ENCODE measurements at regions not wholly inside any gene's neighbourhood (a gene's known extent, or its start where the extent isn't known, plus 50 kb on each side); places are given as distances from the start of the nearest gene placed in this dataset.

- TF ChIP-seq ZNF512B (CRISPR knock-in tag; IDR thresholded peaks at IDR 0.05; ENCODE audit: borderline replicate concordance) (peak; percentile 98; the same call in 1 of the 2 replicates), ATF7-NPFF (CRISPR knock-in tag; IDR thresholded peaks at IDR 0.05; ENCODE audit: low read depth) (no peak), HMGXB4 (CRISPR knock-in tag; IDR thresholded peaks at IDR 0.05; ENCODE audit: borderline replicate concordance in 1 of 2, low read depth in 1 of 2) (peak in 1 of 2 experiments; percentile 55; a peak in 1 of 4 replicates), GABPA (IDR thresholded peaks at IDR 0.05; ENCODE audit: low read depth, low read length) (no peak), GABPA (CRISPR knock-in tag; IDR thresholded peaks at IDR 0.05; ENCODE audit: low read depth) (peak; percentile 22; the same call in 1 of the 2 replicates), ZNF792 (CRISPR knock-in tag; IDR thresholded peaks at IDR 0.05) (peak; percentile 68), YEATS4 (CRISPR knock-in tag; IDR thresholded peaks at IDR 0.05; ENCODE audit: borderline replicate concordance) (no peak), PHF8 (CRISPR knock-in tag; IDR thresholded peaks at IDR 0.05) (0 out of 2 replicates have a peak, but pooled peaks have one; percentile 23), SP2 (CRISPR knock-in tag; IDR thresholded peaks at IDR 0.05) (no peak), SSRP1 (CRISPR knock-in tag; IDR thresholded peaks at IDR 0.05) (no peak), ZNF24 (IDR thresholded peaks at IDR 0.05) (0 out of 2 replicates have a peak, but pooled peaks have one; percentile 6), AHDC1 (CRISPR knock-in tag; IDR thresholded peaks at IDR 0.05; ENCODE audit: borderline replicate concordance) (peak; percentile 84), JUND (CRISPR knock-in tag; IDR thresholded peaks at IDR 0.05) (0 out of 2 replicates have a peak, but pooled peaks have one; percentile 35), ZNF761 (CRISPR knock-in tag; conservative IDR thresholded peaks at IDR 0.05) (no peak), ARNT2 (CRISPR knock-in tag; IDR thresholded peaks at IDR 0.05; ENCODE audit: low read depth) (no peak), NAIF1 (CRISPR knock-in tag; IDR thresholded peaks at IDR 0.05; ENCODE audit: borderline replicate concordance) (no peak; the same call in 1 of the 2 replicates)
Observed at GRCh38 chr2:226118471-226119429, 680.9 kb downstream of the IRS1 start (continued).
